Fibroblast of lung (primary cell): ENCODE measurements at regions not wholly inside any gene's neighbourhood (a gene's known extent, or its start where the extent isn't known, plus 50 kb on each side); places are given as distances from the start of the nearest gene placed in this dataset.

ENCODE experiments used
- DNase-seq, 2 donors: peaks; one replicate each; pipeline versions ENCODE4 v3.0.0 to v3.0.0-alpha.2; 2010; ENCODE audit warnings: low read depth in 2 of 2
- H2AFZ ChIP-seq: 2 replicates; pipeline ENCODE4 v1.5.1; 2012; ENCODE audit warnings: low read length, control low read depth, inconsistent platforms
- H3K27ac ChIP-seq: 2 replicates; pipeline ENCODE4 v1.5.1; 2011; ENCODE audit warnings: low read length, control low read depth; ENCODE audit not compliant: insufficient read depth
- H3K27me3 ChIP-seq: 2 replicates; pipeline ENCODE4 v1.5.1; 2011; ENCODE audit warnings: mild to moderate bottlenecking, low read length; ENCODE audit not compliant: control insufficient read depth, insufficient read depth
- H3K36me3 ChIP-seq: 2 replicates; pipeline ENCODE4 v1.5.1; 2011; ENCODE audit warnings: low read length; ENCODE audit not compliant: control insufficient read depth, insufficient read depth
- H3K4me1 ChIP-seq: 2 replicates; pipeline ENCODE4 v1.5.1; 2011; ENCODE audit warnings: low read length; ENCODE audit not compliant: control insufficient read depth, insufficient read depth; ENCODE audit errors: extremely low read depth
- H3K4me2 ChIP-seq: 2 replicates; pipeline ENCODE4 v1.5.1; 2011; ENCODE audit warnings: low read length, control low read depth; ENCODE audit not compliant: insufficient read depth; ENCODE audit errors: extremely low read depth
- H3K4me3 ChIP-seq, 4 experiments: fragments of 200-600 bp in 1 of 4; sonication (generic) in 1 of 4; replicated peaks in 1 of 4; 2 replicates each; pipeline ENCODE4 v1.5.1; 2011 to 2016; ENCODE audit warnings: low read length in 4 of 4, low read depth in 3 of 4, mild to moderate bottlenecking in 3 of 4, control low read depth in 2 of 4, inconsistent platforms in 1 of 4, mixed read lengths in 1 of 4; ENCODE audit not compliant: insufficient read depth in 1 of 4; ENCODE audit errors: control extremely low read depth in 1 of 4
- H3K79me2 ChIP-seq: 2 replicates; pipeline ENCODE4 v1.5.1; 2012; ENCODE audit warnings: mild to moderate bottlenecking, low read length, inconsistent platforms; ENCODE audit not compliant: control insufficient read depth, insufficient read depth
- H3K9ac ChIP-seq: 2 replicates; pipeline ENCODE4 v1.5.1; 2011; ENCODE audit warnings: mild to moderate bottlenecking, low read length, control low read depth; ENCODE audit not compliant: insufficient read depth
- H3K9me3 ChIP-seq: 2 replicates; pipeline ENCODE4 v1.5.1; 2012; ENCODE audit warnings: low read depth, low read length; ENCODE audit not compliant: control insufficient read depth, insufficient read depth
- H4K20me1 ChIP-seq: 2 replicates; pipeline ENCODE4 v1.5.1; 2011; ENCODE audit warnings: low read length; ENCODE audit not compliant: control insufficient read depth, insufficient read depth; ENCODE audit errors: extremely low read depth
- EZH2 ChIP-seq: IDR thresholded peaks from 2 replicates; pipeline ENCODE4 v1.5.1; 2012; ENCODE audit warnings: low read length, control low read depth, mild to moderate bottlenecking; ENCODE audit errors: missing control alignments
- TF ChIP-seq, protein P1 (sequence below), 2 donors: IDR thresholded peaks in 1 of 2; conservative IDR thresholded peaks in 1 of 2; 1 replicate in 1 of 2; 2 replicates in 1 of 2; pipeline ENCODE4 v1.5.1; 2011 to 2012; ENCODE audit warnings: low read length in 2 of 2, control low read depth in 1 of 2, inconsistent platforms in 1 of 2, low read depth in 1 of 2, mild to moderate bottlenecking in 1 of 2

DNA sequence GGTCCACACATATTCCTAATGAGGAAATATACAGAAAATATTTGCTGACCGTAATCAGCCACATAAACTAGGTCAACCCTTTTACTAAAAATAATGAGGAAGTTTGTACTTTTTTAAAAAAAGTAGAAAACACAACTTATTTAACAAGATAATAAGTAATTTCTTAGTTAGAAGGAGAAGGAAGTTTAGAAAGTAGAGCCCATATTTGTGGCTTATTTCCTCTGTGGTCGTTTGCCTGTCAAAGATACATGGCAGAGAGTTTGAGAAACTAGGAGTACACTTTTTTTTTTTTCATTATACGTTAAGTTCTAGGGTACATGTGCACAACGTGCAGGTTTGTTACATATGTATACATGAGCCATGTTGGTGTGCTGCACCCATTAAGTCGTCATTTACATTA lies 1205.2 kb upstream of the MIR17HG start:
- no peaks in the 10 kb centered on the region for H4K20me1 ChIP-seq
- no peak for DNase-seq
- TF ChIP-seq, protein P1, sequence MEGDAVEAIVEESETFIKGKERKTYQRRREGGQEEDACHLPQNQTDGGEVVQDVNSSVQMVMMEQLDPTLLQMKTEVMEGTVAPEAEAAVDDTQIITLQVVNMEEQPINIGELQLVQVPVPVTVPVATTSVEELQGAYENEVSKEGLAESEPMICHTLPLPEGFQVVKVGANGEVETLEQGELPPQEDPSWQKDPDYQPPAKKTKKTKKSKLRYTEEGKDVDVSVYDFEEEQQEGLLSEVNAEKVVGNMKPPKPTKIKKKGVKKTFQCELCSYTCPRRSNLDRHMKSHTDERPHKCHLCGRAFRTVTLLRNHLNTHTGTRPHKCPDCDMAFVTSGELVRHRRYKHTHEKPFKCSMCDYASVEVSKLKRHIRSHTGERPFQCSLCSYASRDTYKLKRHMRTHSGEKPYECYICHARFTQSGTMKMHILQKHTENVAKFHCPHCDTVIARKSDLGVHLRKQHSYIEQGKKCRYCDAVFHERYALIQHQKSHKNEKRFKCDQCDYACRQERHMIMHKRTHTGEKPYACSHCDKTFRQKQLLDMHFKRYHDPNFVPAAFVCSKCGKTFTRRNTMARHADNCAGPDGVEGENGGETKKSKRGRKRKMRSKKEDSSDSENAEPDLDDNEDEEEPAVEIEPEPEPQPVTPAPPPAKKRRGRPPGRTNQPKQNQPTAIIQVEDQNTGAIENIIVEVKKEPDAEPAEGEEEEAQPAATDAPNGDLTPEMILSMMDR (conservative IDR thresholded peaks at IDR 0.05 in 1 of 2, IDR thresholded peaks at IDR 0.05 in 1 of 2; ENCODE audit: low read depth in 1 of 2, low read length in 2 of 2) = no peak
- TF ChIP-seq EZH2 = no peak
- H3K27ac ChIP-seq = no peak overlapping the region
- H3K79me2 ChIP-seq = no peaks in the 10 kb centered on the region
- no peak overlapping the region for H2AFZ ChIP-seq
- H3K9me3 ChIP-seq = no peaks in the 10 kb centered on the region
- H3K4me1 ChIP-seq = no peaks in the 10 kb centered on the region
- H3K36me3 ChIP-seq = no peaks in the 10 kb centered on the region
- no peak overlapping the region for H3K4me2 ChIP-seq
- H3K4me3 ChIP-seq = no peak overlapping the region
- no peaks in the 10 kb centered on the region for H3K27me3 ChIP-seq
- H3K9ac ChIP-seq = no peak overlapping the region

DNA sequence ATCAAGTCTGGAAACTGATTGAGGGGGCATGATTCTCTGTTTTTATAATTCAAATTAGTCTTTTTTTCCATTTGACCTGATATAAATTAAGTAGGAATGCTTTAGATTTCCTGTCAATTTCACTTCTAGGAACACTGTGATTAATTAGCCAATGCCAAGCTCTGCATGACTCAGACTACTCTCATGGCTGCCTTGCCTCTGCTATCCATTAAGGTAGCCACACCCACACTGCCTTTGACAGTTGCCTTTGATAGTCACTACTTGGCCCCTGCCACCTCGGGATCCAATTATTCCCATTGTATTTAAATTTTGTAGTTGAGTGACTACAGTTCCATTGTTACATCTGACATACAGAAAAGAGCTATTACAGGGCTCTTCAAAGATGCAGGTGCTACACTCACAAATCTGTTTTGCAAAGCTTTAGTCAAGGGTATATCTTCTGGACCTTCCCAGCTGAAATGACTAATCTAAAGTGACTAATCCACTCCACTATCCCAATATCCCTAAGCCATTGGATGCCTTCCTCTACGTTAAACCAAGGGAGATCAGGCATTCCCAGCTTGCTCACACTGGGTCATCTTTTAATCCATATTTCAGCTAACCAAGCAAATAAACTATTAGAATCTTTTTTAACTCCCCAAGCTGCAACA lies 1193.1 kb upstream of the MIR17HG start:
- DNase-seq = peak in 1 of 2 donors; percentile 30

DNA sequence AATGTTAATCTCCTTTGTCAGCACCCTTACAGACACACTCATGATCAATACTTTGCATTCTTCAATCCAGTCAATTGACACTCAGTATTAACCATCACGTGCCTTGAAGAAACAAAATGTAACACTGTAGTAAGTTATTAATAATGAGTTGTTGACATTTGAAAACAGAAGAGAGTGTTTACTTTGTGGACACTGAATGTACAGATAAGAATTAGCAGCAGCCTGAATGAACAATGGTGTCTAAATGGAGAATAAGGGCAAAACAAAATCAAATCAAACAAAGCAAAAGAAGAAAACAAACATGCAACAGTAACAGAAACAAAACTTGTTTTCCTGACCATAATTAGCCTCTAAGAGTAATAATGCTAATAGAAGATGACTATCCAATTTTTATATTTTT lies 1191.1 kb upstream of the MIR17HG start:
- H3K4me3 ChIP-seq = no peak overlapping the region
- TF ChIP-seq, protein P1 (conservative IDR thresholded peaks at IDR 0.05 in 1 of 2, IDR thresholded peaks at IDR 0.05 in 1 of 2; ENCODE audit: low read depth in 1 of 2, low read length in 2 of 2) = no peak
- no peak for TF ChIP-seq EZH2

More for the DNA sequence above, 1193.1 kb upstream of the MIR17HG start:
- no peaks in the 10 kb centered on the region for H3K27me3 ChIP-seq
- H3K4me3 ChIP-seq = no peak overlapping the region
- H3K27ac ChIP-seq = no peak overlapping the region
- no peaks in the 10 kb centered on the region for H3K79me2 ChIP-seq
- H3K9me3 ChIP-seq = no peaks in the 10 kb centered on the region
- H3K36me3 ChIP-seq = no peaks in the 10 kb centered on the region
- no peaks in the 10 kb centered on the region for H3K4me1 ChIP-seq
- no peak overlapping the region for H2AFZ ChIP-seq
- H3K9ac ChIP-seq = no peak overlapping the region
- no peaks in the 10 kb centered on the region for H4K20me1 ChIP-seq
- no peak for TF ChIP-seq EZH2
- TF ChIP-seq, protein P1 (conservative IDR thresholded peaks at IDR 0.05 in 1 of 2, IDR thresholded peaks at IDR 0.05 in 1 of 2; ENCODE audit: low read depth in 1 of 2, low read length in 2 of 2) = no peak
- no peak overlapping the region for H3K4me2 ChIP-seq

More for the DNA sequence above, 1191.1 kb upstream of the MIR17HG start:
- H3K27me3 ChIP-seq = no peaks in the 10 kb centered on the region
- H3K79me2 ChIP-seq = no peaks in the 10 kb centered on the region
- H3K4me2 ChIP-seq = no peak overlapping the region
- H3K27ac ChIP-seq = no peak overlapping the region
- no peak overlapping the region for H3K9ac ChIP-seq
- H2AFZ ChIP-seq = no peak overlapping the region
- no peaks in the 10 kb centered on the region for H4K20me1 ChIP-seq
- no peaks in the 10 kb centered on the region for H3K9me3 ChIP-seq
- no peaks in the 10 kb centered on the region for H3K4me1 ChIP-seq
- no peaks in the 10 kb centered on the region for H3K36me3 ChIP-seq
- no peak for DNase-seq
